SK-N-SH (cell line): ENCODE measurements at regions not wholly inside any gene's neighbourhood (a gene's known extent, or its start where the extent isn't known, plus 50 kb on each side); places are given as distances from the start of the nearest gene placed in this dataset.
A peak's percentile ranks its signal among the peaks of the same experiment; 100 is the strongest.

ENCODE experiments used
- CTCF ChIA-PET: fragments of 300-600, 350-600 bp; formaldehyde crosslinking; extraction: SDS; loops from one replicate; lab custom pipeline; 2021; lab: Yijun Ruan, JAX
- POLR2A ChIA-PET: fragments of 350-600 bp; sonication (Branson Sonifier 250); formaldehyde crosslinking; extraction: SDS; loops from one replicate; lab custom pipeline; 2020; ENCODE audit warnings: antibody characterized with exemption, inconsistent platforms; lab: Yijun Ruan, JAX
- DNase-seq: peaks from one replicate; pipeline ENCODE4 v3.0.0; 2012
- H2AFZ ChIP-seq: fragments of 200-600 bp; sonication (generic); 2 replicates; pipeline ENCODE4 v1.8.1; 2016; ENCODE audit warnings: antibody characterized with exemption, mild to moderate bottlenecking, low read depth
- H3F3A ChIP-seq: fragments of 200-600 bp; sonication (generic); replicated peaks from 2 replicates; pipeline ENCODE3; 2016; ENCODE audit warnings: antibody characterized with exemption, mild to moderate bottlenecking; ENCODE audit not compliant: insufficient read depth
- H3K27ac ChIP-seq, 2 experiments: fragments of 200-500 bp in 1 of 2; fragments of 200-600 bp in 1 of 2; sonication (Bioruptor generic) in 1 of 2; sonication (generic), shearing (Covaris generic) in 1 of 2; 2 replicates each; pipeline versions ENCODE4 v1.5.1 to v1.6.1; 2014 to 2016; ENCODE audit warnings: low read depth in 2 of 2, inconsistent platforms in 1 of 2, low read length in 1 of 2, mild to moderate bottlenecking in 1 of 2, mixed read lengths in 1 of 2
- H3K27me3 ChIP-seq: fragments of 200-600 bp; sonication (generic), shearing (Covaris generic); 2 replicates; pipeline ENCODE4 v1.6.1; 2016; ENCODE audit warnings: mixed run types; ENCODE audit not compliant: insufficient read depth
- H3K36me3 ChIP-seq, 2 experiments: fragments of 200-500 bp in 1 of 2; fragments of 200-600 bp in 1 of 2; sonication (Bioruptor generic) in 1 of 2; sonication (generic) in 1 of 2; replicated peaks in 1 of 2; 2 replicates each; pipeline versions ENCODE3 to v1.5.1; 2014 to 2016; ENCODE audit warnings: low read length in 1 of 2, mild to moderate bottlenecking in 1 of 2; ENCODE audit not compliant: insufficient read depth in 2 of 2, control insufficient read depth in 1 of 2
- H3K4me1 ChIP-seq, 2 experiments: fragments of 200-500 bp in 1 of 2; fragments of 200-600 bp in 1 of 2; sonication (Bioruptor generic) in 1 of 2; sonication (generic), shearing (Covaris generic) in 1 of 2; 2 replicates each; pipeline versions ENCODE4 v1.5.1 to v1.6.1; 2014 to 2016; ENCODE audit warnings: low read depth in 1 of 2, low read length in 1 of 2, mixed run types in 1 of 2; ENCODE audit not compliant: insufficient read depth in 2 of 2, control insufficient read depth in 1 of 2
- H3K4me2 ChIP-seq: fragments of 200-600 bp; sonication (generic), shearing (Covaris generic); 2 replicates; pipeline ENCODE4 v1.6.1; 2017; ENCODE audit warnings: mixed run types
- H3K4me3 ChIP-seq, 2 experiments: fragments of 200-500 bp in 1 of 2; fragments of 200-600 bp in 1 of 2; sonication (Bioruptor generic) in 1 of 2; sonication (generic), shearing (Covaris generic) in 1 of 2; 2 replicates each; pipeline versions ENCODE4 v1.5.1 to v1.8.1; 2014 to 2016; ENCODE audit warnings: low read depth in 2 of 2, inconsistent platforms in 1 of 2, low read length in 1 of 2, mild to moderate bottlenecking in 1 of 2, mixed read lengths in 1 of 2, moderate library complexity in 1 of 2
- H3K79me2 ChIP-seq: fragments of 200-600 bp; sonication (generic); 2 replicates; pipeline ENCODE4 v1.8.1; 2017; ENCODE audit warnings: mild to moderate bottlenecking; ENCODE audit not compliant: insufficient read depth
- H3K9ac ChIP-seq: fragments of 200-600 bp; sonication (generic); 2 replicates; pipeline ENCODE4 v1.6.1; 2017; ENCODE audit warnings: mixed run types
- H3K9me2 ChIP-seq: fragments of 200-600 bp; sonication (generic); 2 replicates; pipeline ENCODE4 v1.6.1; 2017; ENCODE audit warnings: mixed run types
- H3K9me3 ChIP-seq: fragments of 200-600 bp; sonication (generic); 2 replicates; pipeline ENCODE4 v1.6.1; 2017; ENCODE audit warnings: mixed run types, mild to moderate bottlenecking, moderate library complexity
- H4K20me1 ChIP-seq: fragments of 200-600 bp; sonication (generic); 2 replicates; pipeline ENCODE4 v1.6.1; 2017; ENCODE audit warnings: mild to moderate bottlenecking, mixed run types; ENCODE audit not compliant: insufficient read depth
- CHD2 ChIP-seq: fragments of 150-350 bp; IDR thresholded peaks from 2 replicates; pipeline ENCODE4 v1.6.1; 2018; ENCODE audit warnings: low read length; ENCODE audit not compliant: partially characterized antibody
- CTCF ChIP-seq: fragments of 200-600 bp; sonication (generic); IDR thresholded peaks from 2 replicates; pipeline ENCODE4 v1.6.1; 2017; ENCODE audit warnings: antibody characterized with exemption, mild to moderate bottlenecking, moderate library complexity
- ELF1 ChIP-seq: IDR thresholded peaks from 2 replicates; pipeline ENCODE4 v1.4.0; 2012
- EP300 ChIP-seq, 2 experiments: IDR thresholded peaks; 2 replicates each; pipeline versions ENCODE4 v1.4.0 to v1.6.1; 2012; ENCODE audit warnings: borderline replicate concordance in 1 of 2, low read depth in 1 of 2, low read length in 1 of 2
- FOSL2 ChIP-seq: IDR thresholded peaks from 2 replicates; pipeline ENCODE4 v1.4.0; 2012; ENCODE audit warnings: low read depth, mild to moderate bottlenecking, moderate library complexity, borderline replicate concordance
- FOXM1 ChIP-seq: IDR thresholded peaks from 2 replicates; pipeline ENCODE4 v1.4.0; 2012; ENCODE audit warnings: low read depth, mild to moderate bottlenecking
- GABPA ChIP-seq: IDR thresholded peaks from 2 replicates; pipeline ENCODE4 v1.4.0; 2012; ENCODE audit warnings: low read depth, mild to moderate bottlenecking
- IRF3 ChIP-seq: fragments of 150-350 bp; IDR thresholded peaks from 2 replicates; pipeline ENCODE4 v1.6.1; 2016; ENCODE audit warnings: mild to moderate bottlenecking, low read depth, low read length
- MAX ChIP-seq: IDR thresholded peaks from 2 replicates; pipeline ENCODE4 v1.4.0; 2012; ENCODE audit warnings: low read depth
- MEF2A ChIP-seq: IDR thresholded peaks from 2 replicates; pipeline ENCODE4 v1.4.0; 2012; ENCODE audit warnings: low read depth, borderline replicate concordance
- MXI1 ChIP-seq: IDR thresholded peaks from 2 replicates; pipeline ENCODE4 v1.6.1; 2012; ENCODE audit warnings: mild to moderate bottlenecking, low read depth, low read length, improper control_type of control experiment
- NFIC ChIP-seq: IDR thresholded peaks from 2 replicates; pipeline ENCODE4 v1.4.0; 2012; ENCODE audit warnings: borderline replicate concordance
- NRF1 ChIP-seq: IDR thresholded peaks from 2 replicates; pipeline ENCODE4 v1.6.1; 2012; ENCODE audit warnings: low read depth, mild to moderate bottlenecking, low read length
- POLR2AphosphoS5 ChIP-seq: IDR thresholded peaks from 2 replicates; pipeline ENCODE4 v1.6.1; 2012; ENCODE audit warnings: low read depth, low read length
- RAD21 ChIP-seq: IDR thresholded peaks from 2 replicates; pipeline ENCODE4 v1.6.1; 2012; ENCODE audit warnings: mild to moderate bottlenecking, low read length
- RCOR1 ChIP-seq: fragments of 150-350 bp; IDR thresholded peaks from 2 replicates; pipeline ENCODE4 v1.6.1; 2017; ENCODE audit warnings: antibody characterized with exemption, low read length
- REST ChIP-seq: IDR thresholded peaks from 2 replicates; pipeline ENCODE4 v1.6.1; 2012; ENCODE audit warnings: mild to moderate bottlenecking, low read depth, low read length, moderate library complexity
- RXRA ChIP-seq: IDR thresholded peaks from 2 replicates; pipeline ENCODE4 v1.4.0; 2012; ENCODE audit warnings: low read depth, mild to moderate bottlenecking, borderline replicate concordance
- SIN3A ChIP-seq: IDR thresholded peaks from 2 replicates; pipeline ENCODE4 v1.6.1; 2012; ENCODE audit warnings: low read depth, mild to moderate bottlenecking, low read length, moderate library complexity, borderline replicate concordance
- TAF1 ChIP-seq: IDR thresholded peaks from 2 replicates; pipeline ENCODE4 v1.6.1; 2012; ENCODE audit warnings: low read depth, mild to moderate bottlenecking, low read length, moderate library complexity, borderline replicate concordance
- TEAD4 ChIP-seq: IDR thresholded peaks from 2 replicates; pipeline ENCODE4 v1.4.0; 2012; ENCODE audit warnings: mild to moderate bottlenecking, borderline replicate concordance; ENCODE audit not compliant: insufficient read depth
- USF2 ChIP-seq: fragments of 150-350 bp; IDR thresholded peaks from 2 replicates; pipeline ENCODE4 v1.6.1; 2017; ENCODE audit warnings: antibody characterized with exemption, low read length, low read depth, borderline replicate concordance
- YY1 ChIP-seq: IDR thresholded peaks from 2 replicates; pipeline ENCODE4 v1.4.0; 2012; ENCODE audit warnings: low read depth, mild to moderate bottlenecking
- WGBS: methylation state at CpG from one replicate; pipeline ENCODE4 v1.1.6; 2017; ENCODE audit warnings: low lambda C conversion rate; 5-methylcytosine and 5-hydroxymethylcytosine counted together
- TF ChIP-seq, protein P1 (sequence below): IDR thresholded peaks from 2 replicates; pipeline ENCODE4 v1.4.0; 2012; ENCODE audit warnings: low read depth, borderline replicate concordance

- TF ChIP-seq TAF1 = no peak
- TF ChIP-seq TEAD4 = no peak
Measured at GRCh38 chr5:98455665-98456064, 317.8 kb upstream of the RGMB start (continued).

DNA sequence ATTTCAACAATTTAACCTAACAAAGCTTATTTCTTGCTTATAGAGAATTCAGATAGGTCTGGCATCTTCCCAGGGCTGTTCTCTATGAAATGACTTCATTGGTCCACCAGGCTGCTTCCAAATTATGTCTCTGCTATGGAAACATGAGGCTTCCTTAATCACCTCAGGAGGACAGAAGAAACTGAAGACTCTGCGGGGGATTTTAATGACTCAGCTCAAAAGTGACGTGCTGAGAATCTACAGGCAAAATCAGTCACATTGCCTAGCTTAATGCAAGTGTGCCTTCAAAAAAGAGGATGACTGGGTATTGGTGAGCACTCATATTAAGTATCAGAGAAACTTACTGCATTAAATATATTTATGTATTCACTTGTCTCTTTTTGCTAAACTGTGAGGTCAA is 315.5 kb upstream of the RGMB start:
- H3K79me2 ChIP-seq = no peaks in the 10 kb centered on the region
- no peak overlapping the region for H3K4me3 ChIP-seq
- no peak overlapping the region for H2AFZ ChIP-seq
- no peaks in the 10 kb centered on the region for H3K9me2 ChIP-seq
- POLR2A ChIA-PET = no interaction called here
- H3K27ac ChIP-seq = peak overlapping the region in 1 of 2 experiments; percentile 86; a peak in 2 of 4 replicates
- H3K9ac ChIP-seq = peak overlapping the region; percentile 41
- H3K36me3 ChIP-seq = no peaks in the 10 kb centered on the region
- no peak for DNase-seq
- no peaks in the 10 kb centered on the region for H3K27me3 ChIP-seq
- no peaks in the 10 kb centered on the region for H3K9me3 ChIP-seq
- H3K4me2 ChIP-seq = no peak overlapping the region; the same call in 1 of the 2 replicates
- H3F3A ChIP-seq = peaks cover 36% of the 10 kb centered on the region
- 16% methylated on average over 2 of the region's 2 CpGs for WGBS
- H4K20me1 ChIP-seq = no peaks in the 10 kb centered on the region
- CTCF ChIA-PET = interaction anchor here (0.7 to 1.1 kb wide), 2 partner anchors 11 to 310 kb away, joined by 3 to 4 read pairs; no protein-coding TSS in a partner anchor
- H3K4me1 ChIP-seq = peaks cover 0 to 34% of the 10 kb centered on the region in 2 experiments; a peak in 2 of 4 replicates
- TF ChIP-seq MXI1 = no peak
- peak; percentile 58; the same call in 1 of the 2 replicates for TF ChIP-seq MAX
- TF ChIP-seq NRF1 = no peak
- peak; percentile 64; the same call in 1 of the 2 replicates for TF ChIP-seq TEAD4
- no peak for TF ChIP-seq RAD21
- TF ChIP-seq FOXM1 = peak; percentile 42; the same call in 1 of the 2 replicates
- no peak for TF ChIP-seq CTCF
- peak; percentile 35; the same call in 1 of the 2 replicates for TF ChIP-seq POLR2AphosphoS5
- TF ChIP-seq GABPA = no peak
- no peak for TF ChIP-seq IRF3
- TF ChIP-seq, protein P1, sequence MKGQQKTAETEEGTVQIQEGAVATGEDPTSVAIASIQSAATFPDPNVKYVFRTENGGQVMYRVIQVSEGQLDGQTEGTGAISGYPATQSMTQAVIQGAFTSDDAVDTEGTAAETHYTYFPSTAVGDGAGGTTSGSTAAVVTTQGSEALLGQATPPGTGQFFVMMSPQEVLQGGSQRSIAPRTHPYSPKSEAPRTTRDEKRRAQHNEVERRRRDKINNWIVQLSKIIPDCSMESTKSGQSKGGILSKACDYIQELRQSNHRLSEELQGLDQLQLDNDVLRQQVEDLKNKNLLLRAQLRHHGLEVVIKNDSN = no peak
- no peak for TF ChIP-seq ELF1
- TF ChIP-seq SIN3A = no peak
- TF ChIP-seq MEF2A = 0 out of 2 replicates have a peak, but pooled peaks have one; percentile 58
- TF ChIP-seq CHD2 = no peak
- peak; percentile 69; the same call in 1 of the 2 replicates for TF ChIP-seq FOSL2
- TF ChIP-seq USF2 = no peak
- TF ChIP-seq RCOR1 = no peak
- TF ChIP-seq YY1 = 0 out of 2 replicates have a peak, but pooled peaks have one; percentile 22
- peak; percentile 67 for TF ChIP-seq NFIC
- TF ChIP-seq REST = no peak
- peak in 1 of 2 experiments; percentile 92; a peak in 2 of 4 replicates for TF ChIP-seq EP300 (IDR thresholded peaks at IDR 0.05; ENCODE audit: borderline replicate concordance in 1 of 2, low read depth in 1 of 2, low read length in 1 of 2)
- TF ChIP-seq RXRA = peak; percentile 56; the same call in 1 of the 2 replicates
